Hypothalamus (tissue), 51 donors: ENCODE measurements at regions not wholly inside any gene's neighbourhood (a gene's known extent, or its start where the extent isn't known, plus 50 kb on each side); places are given as distances from the start of the nearest gene placed in this dataset.
A peak's percentile ranks its signal among the peaks of the same experiment; 100 is the strongest.
"Not testable (repeated sequence)": the region's sequence is repeated elsewhere in the genome, so short reads cannot be mapped to it uniquely, and the experiment has no call there.

ENCODE experiments used
- DNase-seq, 51 donors: peaks; one replicate each; lab custom pipeline; 2025; lab: John Stamatoyannopoulos, UW

DNA sequence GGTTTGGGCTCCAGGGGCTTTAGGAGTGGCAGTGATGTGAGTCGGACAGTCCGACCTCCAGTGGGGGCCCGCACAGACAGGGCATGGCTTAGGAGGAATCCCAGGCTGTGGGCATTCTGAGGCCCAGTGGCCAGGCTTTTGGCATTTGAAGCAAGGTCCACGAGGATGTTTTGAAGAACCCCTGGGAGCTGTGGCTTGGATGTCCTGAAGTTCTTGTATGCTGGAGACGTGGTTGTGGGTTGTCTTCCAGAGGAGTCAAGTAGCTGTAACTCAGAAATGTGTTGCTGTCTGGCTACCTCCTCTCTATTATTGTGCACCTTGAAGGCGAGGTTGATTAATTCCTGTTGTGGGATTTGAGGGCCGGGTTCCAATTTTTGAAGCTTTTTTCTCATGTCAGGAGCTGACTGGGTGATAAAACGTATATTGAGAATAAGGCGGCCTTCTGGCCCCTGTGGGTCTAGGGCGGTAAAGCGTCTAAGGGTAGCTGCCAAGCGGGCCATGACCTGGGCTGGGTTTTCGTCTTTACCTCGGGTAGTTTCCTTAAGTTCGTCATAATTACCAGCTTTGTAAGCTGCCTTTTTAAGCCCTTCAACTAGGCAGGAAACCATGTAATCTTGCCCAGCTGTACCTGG lies 67.3 kb upstream of the EZR start:
- DNase-seq, result not testable (repeated sequence)

DNA sequence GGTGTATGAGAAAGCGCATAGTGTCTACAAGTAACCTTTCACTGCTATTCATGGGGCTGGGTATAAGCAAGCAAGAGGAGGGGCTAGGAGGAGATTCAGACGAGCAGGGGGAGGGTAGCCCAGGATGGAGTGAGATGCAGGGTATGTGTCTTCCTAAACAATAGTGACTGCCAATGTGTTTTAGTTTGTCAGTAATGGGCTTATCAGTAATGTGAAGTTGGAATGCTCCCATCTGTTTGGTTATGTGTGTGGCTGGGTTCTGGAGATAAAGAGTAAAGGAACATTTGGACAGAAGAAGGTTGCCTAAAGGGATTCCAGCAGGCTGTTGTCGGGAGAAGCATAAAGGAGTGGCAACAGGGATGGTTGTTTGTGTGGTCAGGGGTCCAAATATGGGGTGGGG lies 62.7 kb upstream of the EZR start:
- not testable (repeated sequence) for DNase-seq

DNA sequence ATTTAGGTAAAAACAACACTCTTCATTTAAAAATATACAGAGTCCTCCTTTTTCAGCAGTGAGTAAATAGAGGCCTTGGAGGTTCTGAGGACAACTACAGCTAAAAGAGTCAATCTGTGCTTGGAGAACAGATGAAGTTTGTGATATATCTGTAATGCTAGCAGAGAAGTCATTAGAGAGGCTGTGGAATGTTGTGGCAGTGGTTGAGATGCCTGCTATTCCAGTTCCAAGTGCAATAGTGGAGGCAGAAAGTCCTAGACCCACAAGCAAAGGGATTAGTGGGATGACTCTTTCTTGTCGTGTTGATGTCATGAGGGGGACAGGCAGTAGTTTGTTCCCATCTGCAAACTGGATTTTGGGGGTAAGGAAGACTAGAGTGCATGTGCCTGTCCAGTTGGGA lies 62.1 kb upstream of the EZR start:
- not testable (repeated sequence) for DNase-seq

DNA sequence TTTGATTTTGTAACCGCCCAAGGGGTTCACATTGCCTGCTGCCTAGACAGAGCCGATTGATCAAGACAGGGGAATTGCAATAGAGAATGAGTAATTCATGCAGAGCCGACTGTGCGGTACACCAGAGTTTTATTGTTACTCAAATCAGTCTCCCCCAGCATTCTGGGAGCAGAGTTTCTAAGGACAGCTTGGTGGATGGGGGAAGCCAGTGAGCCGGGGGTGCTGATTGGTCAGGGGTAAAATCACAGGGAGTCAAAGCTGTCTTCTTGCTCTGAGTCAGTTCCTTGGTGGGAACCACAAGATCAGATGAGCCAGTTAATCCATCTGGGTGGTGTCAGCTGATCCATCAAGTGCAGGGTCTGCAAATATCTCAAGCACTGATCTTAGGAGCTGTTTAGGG lies 60.0 kb upstream of the EZR start:
- DNase-seq, result no peak

DNA sequence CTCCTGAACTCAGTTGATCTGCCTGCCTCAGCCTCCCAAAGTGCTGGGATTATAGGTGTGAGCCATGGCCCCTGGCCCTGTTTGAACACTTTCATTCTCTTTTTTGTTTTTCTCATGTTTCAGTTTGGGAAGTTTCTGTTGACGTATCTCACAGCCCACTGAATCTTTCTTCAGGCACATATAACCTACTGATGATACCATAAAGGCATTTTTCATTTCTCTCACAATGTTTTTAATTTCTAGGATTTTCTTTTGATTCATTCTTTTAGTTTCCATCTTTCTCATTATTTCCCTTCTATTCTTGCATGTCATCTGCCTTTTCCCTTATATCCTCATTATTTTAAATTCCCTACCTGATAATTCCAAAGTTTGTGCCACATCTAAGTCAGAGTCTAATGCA lies 58.5 kb upstream of the EZR start:
- no peak for DNase-seq

DNA sequence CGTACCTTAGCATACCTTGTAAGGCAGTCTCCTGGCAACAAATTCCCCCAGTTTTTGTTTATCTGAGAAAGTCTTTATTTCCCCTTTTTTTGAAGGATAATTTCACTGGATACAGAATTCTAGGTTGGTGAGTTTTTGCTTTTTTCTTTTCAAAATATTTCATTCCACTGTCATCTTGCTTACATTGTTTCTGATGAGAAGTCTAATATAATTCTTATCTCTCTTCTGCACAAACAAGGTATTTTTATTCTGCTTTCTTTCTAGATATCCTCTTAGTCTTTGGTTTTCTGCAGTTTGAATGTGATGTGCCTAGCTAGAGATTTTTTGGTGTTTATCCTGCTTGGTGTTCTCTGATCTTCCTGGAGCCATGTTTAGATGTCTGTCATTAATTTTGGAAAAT lies 57.7 kb upstream of the EZR start:
- DNase-seq, result no peak

DNA sequence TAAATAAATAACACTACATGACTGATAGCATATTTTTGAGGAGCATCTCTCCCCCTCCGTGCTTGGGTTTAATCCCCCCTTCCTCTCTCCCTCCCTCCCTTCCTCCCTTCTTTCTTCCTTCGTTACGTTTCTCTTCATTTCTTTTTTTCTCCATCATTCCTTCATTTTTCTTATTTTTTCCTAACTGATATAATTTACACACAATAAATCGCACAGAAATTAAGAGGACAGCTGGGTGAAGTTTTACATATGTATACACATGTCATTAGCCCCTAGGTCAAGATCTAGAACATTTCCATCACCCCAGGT lies 51.4 kb upstream of the EZR start:
- DNase-seq, result no peak

DNA sequence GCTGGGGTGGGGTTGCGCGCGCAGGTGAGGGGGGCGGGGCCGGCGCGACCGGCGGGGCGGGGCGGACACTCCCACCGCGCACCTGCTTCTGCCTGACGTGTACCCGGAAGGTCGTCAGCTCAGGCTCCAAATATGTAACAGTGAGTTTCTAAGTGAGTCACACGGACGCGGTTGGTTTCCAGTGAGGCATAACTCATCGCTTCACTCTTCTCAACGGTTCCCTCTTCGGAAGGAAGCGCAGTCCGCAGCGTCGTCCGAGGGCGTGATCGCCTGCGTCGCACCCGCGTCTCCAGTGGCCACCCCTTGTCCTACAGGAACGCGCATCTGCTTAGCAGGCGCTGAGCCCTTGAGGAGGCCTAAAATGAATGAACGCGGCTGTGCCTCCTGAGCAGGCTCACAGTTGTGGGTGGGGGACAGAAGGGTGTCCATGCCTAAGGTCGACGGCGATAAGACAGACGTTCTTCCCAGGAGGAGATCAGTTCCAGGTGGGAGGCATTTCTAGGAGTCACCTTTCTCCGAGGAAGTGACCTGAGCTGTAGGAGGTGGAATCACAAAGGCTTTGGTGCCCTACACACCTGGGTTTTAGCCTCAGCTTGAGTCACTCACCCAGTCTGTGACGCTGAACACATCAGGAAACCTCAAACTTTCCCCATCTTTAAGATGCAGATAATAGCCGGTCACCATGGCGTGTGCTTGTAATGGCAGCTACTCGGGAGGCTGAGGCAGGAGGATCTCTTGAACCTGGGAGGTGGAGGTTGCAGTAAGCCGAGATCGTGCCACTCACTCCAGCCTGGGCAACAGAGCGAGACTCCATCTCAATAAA lies 50.9 kb upstream of the EZR start:
- peak in 19 of 51 donors; percentile 23 to 83 (median 51) for DNase-seq

DNA sequence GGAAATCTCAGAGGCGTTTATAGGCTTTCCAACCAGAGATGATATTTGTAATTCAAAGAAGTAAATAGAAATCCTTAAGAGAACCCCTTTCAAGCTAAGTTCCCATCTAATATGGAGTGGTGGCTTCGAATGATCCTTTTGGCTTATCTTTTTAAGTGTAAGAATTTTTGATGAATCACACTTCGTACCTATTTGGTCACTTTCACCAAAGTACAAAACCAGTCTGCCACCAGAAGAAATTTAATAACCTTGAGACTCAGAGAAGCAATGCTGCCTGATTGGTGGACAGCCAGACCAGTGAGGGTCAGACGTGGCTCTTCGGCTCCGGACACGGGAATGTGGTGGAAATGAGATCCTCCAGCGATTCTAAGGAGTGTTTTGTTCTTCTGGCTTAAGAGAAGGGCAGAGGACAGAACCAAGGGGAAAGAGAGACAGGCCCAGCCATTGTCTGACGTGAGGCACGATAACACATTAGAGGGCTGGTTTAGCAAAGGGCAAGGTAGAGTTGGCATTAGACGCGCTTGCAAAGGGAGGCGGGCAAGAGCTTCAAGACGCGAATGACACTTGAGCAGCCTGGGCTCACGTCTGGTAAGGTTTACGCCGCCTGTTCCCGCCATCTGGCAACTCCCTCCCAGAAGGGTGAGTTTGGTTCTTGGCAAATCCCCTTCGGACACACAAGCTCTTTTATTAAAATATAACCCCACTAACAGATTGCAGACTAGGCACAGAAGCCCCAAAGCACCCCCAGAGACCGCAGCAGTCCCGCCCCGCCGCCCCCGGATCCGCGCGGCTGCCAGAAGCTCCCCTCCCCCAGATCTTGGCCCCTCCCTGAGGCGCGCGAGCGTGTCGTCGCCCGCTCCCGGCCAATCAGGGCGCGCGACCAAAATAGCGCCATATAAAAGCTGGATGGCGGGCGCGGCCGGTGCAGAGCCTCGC lies 50.0 kb upstream of the EZR start:
- peak in 45 of 51 donors; percentile 4 to 83 (median 49) for DNase-seq
